ENCODE measurements at regions not wholly inside any gene's neighbourhood (a gene's known extent, or its start where the extent isn't known, plus 50 kb on each side); places are given as distances from the start of the nearest gene placed in this dataset.

GRCh38 chr10:128928231-128928836, 538.7 kb upstream of the MGMT start:
- Histone ChIP-seq H4K20me1 (ENCODE audit: insufficient read depth, low read length) (no peaks in the 10 kb centered on the region), H3K4me2 (ENCODE audit: insufficient read depth, low read length) (no peak overlapping the region), H3K9ac (ENCODE audit: low read depth, low read length) (no peak overlapping the region), H3K79me2 (ENCODE audit: insufficient read depth, low read length) (no peaks in the 10 kb centered on the region), H3K9me3 (ENCODE audit: insufficient read depth, low read length, severe bottlenecking) (no peaks in the 10 kb centered on the region), H2AFZ (ENCODE audit: low read depth, low read length) (no peak overlapping the region), H3K36me3 (ENCODE audit: insufficient read depth, low read length) (no peaks in the 10 kb centered on the region), H3K4me3 (ENCODE audit: low read depth in 1 of 2, low read length in 2 of 2) (no peak overlapping the region), H3K4me1 (ENCODE audit: insufficient read depth, low read length) (peaks cover under 1% of the 10 kb centered on the region), H3K27ac (ENCODE audit: low read length) (no peak overlapping the region), H3K27me3 (ENCODE audit: insufficient read depth, low read length, poor library complexity) (no peaks in the 10 kb centered on the region)
- no peak for TF ChIP-seq EZH2 (IDR thresholded peaks at IDR 0.05; ENCODE audit: borderline replicate concordance, low read depth, low read length, severe bottlenecking)
- TF ChIP-seq CTCF (IDR thresholded peaks at IDR 0.05; ENCODE audit: borderline replicate concordance, extremely low read depth, low read length, poor library complexity, severe bottlenecking), result no peak
- ATAC-seq (ENCODE audit: insufficient read depth, low read depth) (no peak), DNase-seq (no peak)

- no peak overlapping the region for H3K27ac ChIP-seq (ENCODE audit: low read length)
- no peak for ATAC-seq (ENCODE audit: insufficient read depth, low read depth)
- H3K4me2 ChIP-seq (ENCODE audit: insufficient read depth, low read length), result no peak overlapping the region
- peaks cover 9% of the 10 kb centered on the region for H3K4me1 ChIP-seq (ENCODE audit: insufficient read depth, low read length)
- TF ChIP-seq CTCF (IDR thresholded peaks at IDR 0.05; ENCODE audit: borderline replicate concordance, extremely low read depth, low read length, poor library complexity, severe bottlenecking), result no peak
- TF ChIP-seq EZH2 (IDR thresholded peaks at IDR 0.05; ENCODE audit: borderline replicate concordance, low read depth, low read length, severe bottlenecking), result no peak
- no peaks in the 10 kb centered on the region for H3K36me3 ChIP-seq (ENCODE audit: insufficient read depth, low read length)
- no peak overlapping the region for H3K4me3 ChIP-seq (ENCODE audit: low read depth in 1 of 2, low read length in 2 of 2)
- H3K27me3 ChIP-seq (ENCODE audit: insufficient read depth, low read length, poor library complexity), result no peaks in the 10 kb centered on the region
- H4K20me1 ChIP-seq (ENCODE audit: insufficient read depth, low read length), result no peaks in the 10 kb centered on the region
- no peaks in the 10 kb centered on the region for H3K79me2 ChIP-seq (ENCODE audit: insufficient read depth, low read length)
- H2AFZ ChIP-seq (ENCODE audit: low read depth, low read length), result no peak overlapping the region
- H3K9ac ChIP-seq (ENCODE audit: low read depth, low read length), result no peak overlapping the region
- DNase-seq, result no peak
- H3K9me3 ChIP-seq (ENCODE audit: insufficient read depth, low read length, severe bottlenecking), result no peaks in the 10 kb centered on the region
Observed at GRCh38 chr10:128929131-128929530, 537.9 kb upstream of the MGMT start.

DNA sequence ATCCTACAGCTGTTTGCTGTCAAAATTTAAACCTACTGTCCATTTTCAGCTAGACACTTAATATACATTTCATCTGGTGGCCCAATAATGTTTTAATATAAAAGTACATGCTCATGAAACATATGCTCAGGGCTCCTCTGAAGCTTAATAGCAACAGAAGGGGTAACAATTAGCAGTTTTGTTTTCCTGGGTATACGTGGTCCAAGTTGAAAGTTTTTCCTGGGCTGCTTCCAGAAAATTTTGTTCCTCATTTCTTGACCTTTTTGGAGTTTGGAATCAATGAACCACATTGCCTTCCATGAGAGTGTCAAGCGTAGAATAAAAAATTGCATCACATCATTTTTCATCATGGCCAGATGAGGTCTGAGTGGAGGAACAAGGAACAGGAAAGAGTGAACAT, 537.3 kb upstream of the MGMT start:
- no peak for ATAC-seq (ENCODE audit: insufficient read depth, low read depth)
- Histone ChIP-seq H2AFZ (ENCODE audit: low read depth, low read length) (no peak overlapping the region), H3K4me3 (ENCODE audit: low read depth in 1 of 2, low read length in 2 of 2) (no peak overlapping the region)

More for the DNA sequence above, 537.3 kb upstream of the MGMT start:
- Histone ChIP-seq H3K79me2 (ENCODE audit: insufficient read depth, low read length) (no peaks in the 10 kb centered on the region), H3K36me3 (ENCODE audit: insufficient read depth, low read length) (no peaks in the 10 kb centered on the region), H3K4me1 (ENCODE audit: insufficient read depth, low read length) (peaks cover 15% of the 10 kb centered on the region), H3K9ac (ENCODE audit: low read depth, low read length) (no peak overlapping the region), H3K9me3 (ENCODE audit: insufficient read depth, low read length, severe bottlenecking) (no peaks in the 10 kb centered on the region), H3K4me2 (ENCODE audit: insufficient read depth, low read length) (no peak overlapping the region), H3K27ac (ENCODE audit: low read length) (no peak overlapping the region), H4K20me1 (ENCODE audit: insufficient read depth, low read length) (no peaks in the 10 kb centered on the region), H3K27me3 (ENCODE audit: insufficient read depth, low read length, poor library complexity) (no peaks in the 10 kb centered on the region)
- TF ChIP-seq CTCF (IDR thresholded peaks at IDR 0.05; ENCODE audit: borderline replicate concordance, extremely low read depth, low read length, poor library complexity, severe bottlenecking), result no peak
- no peak for TF ChIP-seq EZH2 (IDR thresholded peaks at IDR 0.05; ENCODE audit: borderline replicate concordance, low read depth, low read length, severe bottlenecking)
- no peak for DNase-seq
